ENCODE measurements at regions not wholly inside any gene's neighbourhood (a gene's known extent, or its start where the extent isn't known, plus 50 kb on each side); places are given as distances from the start of the nearest gene placed in this dataset.

GRCh38 chr4:73923631-73923937 lies 54.4 kb downstream of the CXCL1 start (continued):
- TF ChIP-seq, protein P1, sequence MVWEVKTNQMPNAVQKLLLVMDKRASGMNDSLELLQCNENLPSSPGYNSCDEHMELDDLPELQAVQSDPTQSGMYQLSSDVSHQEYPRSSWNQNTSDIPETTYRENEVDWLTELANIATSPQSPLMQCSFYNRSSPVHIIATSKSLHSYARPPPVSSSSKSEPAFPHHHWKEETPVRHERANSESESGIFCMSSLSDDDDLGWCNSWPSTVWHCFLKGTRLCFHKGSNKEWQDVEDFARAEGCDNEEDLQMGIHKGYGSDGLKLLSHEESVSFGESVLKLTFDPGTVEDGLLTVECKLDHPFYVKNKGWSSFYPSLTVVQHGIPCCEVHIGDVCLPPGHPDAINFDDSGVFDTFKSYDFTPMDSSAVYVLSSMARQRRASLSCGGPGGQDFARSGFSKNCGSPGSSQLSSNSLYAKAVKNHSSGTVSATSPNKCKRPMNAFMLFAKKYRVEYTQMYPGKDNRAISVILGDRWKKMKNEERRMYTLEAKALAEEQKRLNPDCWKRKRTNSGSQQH (CRISPR knock-in tag; IDR thresholded peaks at IDR 0.05; ENCODE audit: low read depth): no peak
- TF ChIP-seq ZBTB46 (CRISPR knock-in tag; IDR thresholded peaks at IDR 0.05; ENCODE audit: borderline replicate concordance): no peak
- no peak for TF ChIP-seq TERF1 (CRISPR knock-in tag; IDR thresholded peaks at IDR 0.05)
- TF ChIP-seq SAFB2 (CRISPR knock-in tag; IDR thresholded peaks at IDR 0.05; ENCODE audit: borderline replicate concordance, low read depth): no peak
- no peak for TF ChIP-seq CHCHD3 (CRISPR knock-in tag; IDR thresholded peaks at IDR 0.05)
- no peak for TF ChIP-seq ZNF83 (CRISPR knock-in tag; IDR thresholded peaks at IDR 0.05; ENCODE audit: borderline replicate concordance)
- TF ChIP-seq ZNF256 (CRISPR knock-in tag; conservative IDR thresholded peaks at IDR 0.05): no peak
- no peak for TF ChIP-seq ZNF570 (CRISPR knock-in tag; IDR thresholded peaks at IDR 0.05; ENCODE audit: borderline replicate concordance)
- no peak for TF ChIP-seq ZNF790 (CRISPR knock-in tag; IDR thresholded peaks at IDR 0.05; ENCODE audit: borderline replicate concordance)
